Gastrocnemius medialis (tissue), 4 donors: ENCODE measurements at regions not wholly inside any gene's neighbourhood (a gene's known extent, or its start where the extent isn't known, plus 50 kb on each side); places are given as distances from the start of the nearest gene placed in this dataset.

Experiments
- ATAC-seq, 2 donors: fragments of 150-250 bp; one replicate each; pipeline ENCODE4 v1.9.1; 2016
- DNase-seq, 2 donors: peaks; one replicate each; pipeline ENCODE4 v3.0.0-alpha.2; 2019
- H3K27ac ChIP-seq, 4 donors: fragments of 200-600 bp; sonication (generic); 1 replicate in 1 of 4; 2 replicates in 3 of 4; pipeline ENCODE4 v1.5.1; 2016 to 2018; ENCODE audit warnings: mild to moderate bottlenecking in 2 of 4, moderate library complexity in 1 of 4
- H3K27me3 ChIP-seq, 3 donors: fragments of 200-600 bp; sonication (generic) in 2 of 3; 1 replicate in 1 of 3; 2 replicates in 2 of 3; pipeline versions ENCODE4 v1.5.1 to v1.6.0; 2016 to 2019; ENCODE audit warnings: mild to moderate bottlenecking in 1 of 3, moderate library complexity in 1 of 3
- H3K36me3 ChIP-seq, 2 donors: fragments of 200-600 bp; sonication (generic) in 1 of 2; one replicate each; pipeline ENCODE4 v1.5.1; 2017 to 2018
- H3K4me1 ChIP-seq, 2 donors: fragments of 200-600 bp; sonication (generic) in 1 of 2; one replicate each; pipeline ENCODE4 v1.5.1; 2016 to 2017; ENCODE audit warnings: mild to moderate bottlenecking in 2 of 2
- H3K4me3 ChIP-seq, 4 donors: fragments of 200-600 bp; sonication (generic) in 3 of 4; 1 replicate in 1 of 4; 2 replicates in 3 of 4; pipeline ENCODE4 v1.5.1; 2016 to 2019; ENCODE audit warnings: mild to moderate bottlenecking in 2 of 4
- H3K9me3 ChIP-seq, 3 donors: fragments of 200-600 bp; sonication (generic) in 2 of 3; 1 replicate in 1 of 3; 2 replicates in 2 of 3; pipeline ENCODE4 v1.5.1; 2016 to 2019
- CTCF ChIP-seq, 5 experiments: fragments of 450-650 bp in 3 of 5; fragments of 200-600 bp in 2 of 5; sonication (generic) in 2 of 5; IDR thresholded peaks in 4 of 5; conservative IDR thresholded peaks in 1 of 5; 1 replicate in 4 of 5; 2 replicates in 1 of 5; pipeline ENCODE4 v1.5.1; 2016 to 2019; ENCODE audit warnings: antibody characterized with exemption in 5 of 5, mild to moderate bottlenecking in 3 of 5, moderate library complexity in 3 of 5
- POLR2A ChIP-seq, 2 donors: fragments of 450-650 bp; IDR thresholded peaks; one replicate each; pipeline ENCODE4 v1.6.1; 2017; ENCODE audit warnings: antibody characterized with exemption in 2 of 2, mild to moderate bottlenecking in 2 of 2, moderate library complexity in 2 of 2
- in situ Hi-C, 4 donors: fragments of 200-750 bp; cut with MboI; loops; one replicate each; pipeline versions ENCODE4 v1.15.0 to v1.8.0; 2017; ENCODE audit warnings: low sequenced_read_pairs in 4 of 4
- intact Hi-C: fragments of 100-400 bp; cut with DNase I; formaldehyde crosslinking; loops from one replicate; pipeline ENCODE4 v1.15.1; 2023; ENCODE audit warnings: low total_unique reads

- no peak for ATAC-seq
- Histone ChIP-seq H3K4me3 (no peak overlapping the region), H3K27ac (no peak overlapping the region), H3K4me1 (no peaks in the 10 kb centered on the region), H3K27me3 (no peaks in the 10 kb centered on the region), H3K9me3 (no peaks in the 10 kb centered on the region), H3K36me3 (no peaks in the 10 kb centered on the region)
- no peak for TF ChIP-seq CTCF (IDR thresholded peaks at IDR 0.05 in 4 of 5, conservative IDR thresholded peaks at IDR 0.05 in 1 of 5)
- DNase-seq: no peak
- intact Hi-C loops: no loop called here
- in situ Hi-C loops: no loop called here
Measured at GRCh38 chr2:226399006-226399405, 400.6 kb downstream of the IRS1 start.

GRCh38 chr2:226398580-226398979 lies 401.0 kb downstream of the IRS1 start:
- ATAC-seq (no peak), DNase-seq (no peak)
- TF ChIP-seq CTCF (IDR thresholded peaks at IDR 0.05 in 4 of 5, conservative IDR thresholded peaks at IDR 0.05 in 1 of 5) (no peak), POLR2A (IDR thresholded peaks at IDR 0.05) (no peak)
- intact Hi-C loops (no loop called here), in situ Hi-C loops (no loop called here)
- H3K27me3 ChIP-seq: no peaks in the 10 kb centered on the region
- no peaks in the 10 kb centered on the region for H3K9me3 ChIP-seq
- no peaks in the 10 kb centered on the region for H3K4me1 ChIP-seq
- H3K36me3 ChIP-seq: no peaks in the 10 kb centered on the region
- no peak overlapping the region for H3K27ac ChIP-seq
- no peak overlapping the region for H3K4me3 ChIP-seq

GRCh38 chr2:226396541-226396940 lies 403.1 kb downstream of the IRS1 start:
- Histone ChIP-seq H3K27ac (no peak overlapping the region), H3K27me3 (no peaks in the 10 kb centered on the region), H3K4me3 (no peak overlapping the region), H3K4me1 (no peaks in the 10 kb centered on the region), H3K9me3 (no peaks in the 10 kb centered on the region), H3K36me3 (no peaks in the 10 kb centered on the region)
- TF ChIP-seq CTCF (IDR thresholded peaks at IDR 0.05 in 4 of 5, conservative IDR thresholded peaks at IDR 0.05 in 1 of 5) (no peak), POLR2A (IDR thresholded peaks at IDR 0.05) (no peak)
- intact Hi-C loops: no loop called here
- in situ Hi-C loops: no loop called here
- ATAC-seq (no peak), DNase-seq (no peak)

DNA sequence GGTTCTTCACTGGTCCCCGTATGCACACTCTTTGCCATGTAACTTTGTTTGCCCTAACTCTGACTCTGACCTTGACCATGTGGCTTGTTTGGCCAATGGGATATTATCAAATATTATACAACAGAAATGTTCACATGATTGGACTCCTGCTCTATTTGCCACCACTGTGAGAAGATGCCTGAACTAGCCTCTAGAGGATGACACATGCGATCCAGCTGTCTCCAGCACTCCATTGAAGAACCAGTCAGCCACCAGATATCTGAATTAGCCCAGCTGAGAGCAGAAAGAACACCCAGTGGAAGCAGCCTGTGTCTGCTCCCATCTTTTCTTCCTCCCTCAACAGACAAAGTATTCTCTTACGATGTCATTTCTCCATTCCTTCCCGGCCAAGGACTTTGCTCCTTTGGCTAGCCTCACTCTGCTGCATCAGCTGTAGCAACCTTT lies 412.1 kb downstream of the IRS1 start:
- no peak for ATAC-seq

More for the DNA sequence above, 412.1 kb downstream of the IRS1 start:
- no peak overlapping the region for H3K27ac ChIP-seq
- no peaks in the 10 kb centered on the region for H3K9me3 ChIP-seq
- no peaks in the 10 kb centered on the region for H3K4me1 ChIP-seq
- no peak for TF ChIP-seq POLR2A (IDR thresholded peaks at IDR 0.05)
- no peak for TF ChIP-seq CTCF (IDR thresholded peaks at IDR 0.05 in 4 of 5, conservative IDR thresholded peaks at IDR 0.05 in 1 of 5)
- no peaks in the 10 kb centered on the region for H3K36me3 ChIP-seq
- intact Hi-C loops (loop anchor here (1.0 kb wide), 1 partner anchor 24 kb away; no protein-coding TSS in a partner anchor), in situ Hi-C loops (no loop called here)
- H3K27me3 ChIP-seq: no peaks in the 10 kb centered on the region
- DNase-seq: no peak
- no peak overlapping the region for H3K4me3 ChIP-seq
